ENCODE measurements at regions not wholly inside any gene's neighbourhood (a gene's known extent, or its start where the extent isn't known, plus 50 kb on each side); places are given as distances from the start of the nearest gene placed in this dataset.

DNA sequence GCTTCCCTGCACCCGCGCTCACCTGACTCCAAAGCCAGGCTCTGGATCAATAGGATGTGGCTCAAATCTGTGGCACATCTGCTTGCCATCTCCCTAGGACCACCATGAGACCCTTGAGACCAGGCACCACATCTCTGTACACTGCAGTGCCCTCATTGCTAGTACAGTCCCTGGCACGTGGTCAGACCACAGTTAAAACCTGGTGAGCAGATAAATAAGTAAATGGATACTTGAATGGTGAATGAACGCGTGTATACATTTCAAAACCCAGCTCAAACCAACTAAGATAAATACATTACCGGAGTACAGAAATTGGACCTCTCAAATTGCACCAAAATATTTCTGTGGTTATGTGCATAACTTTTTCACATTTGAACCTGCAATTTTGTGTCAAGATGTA lies 221.2 kb upstream of the IRX4 start:
- no peak for ATAC-seq
- no peak overlapping the region for H3K9ac ChIP-seq (ENCODE audit: low read length)
- CTCF ChIA-PET = no interaction called here
- no peaks in the 10 kb centered on the region for H3K9me3 ChIP-seq (ENCODE audit: control insufficient read depth in 1 of 2, insufficient read depth in 1 of 2, low read depth in 1 of 2, low read length in 2 of 2)
- intact Hi-C loops (cut with micrococcal nuclease) = no loop called here
- RAD21 ChIA-PET (ENCODE audit: low non-redundant PET in 1 of 2, low total read pairs in 2 of 2, uncharacterized antibody in 2 of 2, unreplicated experiment in 2 of 2) = no interaction called here
- no peak for DNase-seq (ENCODE audit: low read depth, low spot score)
- no peaks in the 10 kb centered on the region for H3K79me2 ChIP-seq (ENCODE audit: insufficient read depth, low read length)
- no TSS peak for BruUV-seq (replicated peaks)
- H3K27me3 ChIP-seq (ENCODE audit: insufficient read depth, low read length) = peaks cover 28% of the 10 kb centered on the region
- no peak overlapping the region for H3K4me2 ChIP-seq (ENCODE audit: low read length)
- H3K4me1 ChIP-seq (ENCODE audit: control insufficient read depth in 1 of 2, insufficient read depth in 2 of 2, low read length in 2 of 2) = no peaks in the 10 kb centered on the region
- no peak overlapping the region for H3K27ac ChIP-seq (ENCODE audit: low read depth, low read length)
- POLR2A ChIA-PET = no interaction called here
- H4K20me1 ChIP-seq (ENCODE audit: insufficient read depth) = no peaks in the 10 kb centered on the region
- TF ChIP-seq YY1 (IDR thresholded peaks at IDR 0.05; ENCODE audit: extremely low read depth, insufficient replicate concordance, low read depth, low read length) = no peak
- no peak for TF ChIP-seq CBX3 (IDR thresholded peaks at IDR 0.05; ENCODE audit: low read depth)
- H3K36me3 ChIP-seq (ENCODE audit: control insufficient read depth in 1 of 2, insufficient read depth in 2 of 2, low read length in 2 of 2) = no peaks in the 10 kb centered on the region
- no peak overlapping the region for H3K4me3 ChIP-seq (replicated peaks in 1 of 2; ENCODE audit: low read depth in 1 of 2, low read length in 2 of 2)
- H2AFZ ChIP-seq (ENCODE audit: low read depth, low read length, poor library complexity, severe bottlenecking) = no peak overlapping the region
- H3K9me2 ChIP-seq (ENCODE audit: insufficient read depth) = no peaks in the 10 kb centered on the region

- no peak for DNase-seq (ENCODE audit: low read depth, low spot score)
- ChIA-PET CTCF (no interaction called here), RAD21 (ENCODE audit: low non-redundant PET in 1 of 2, low total read pairs in 2 of 2, uncharacterized antibody in 2 of 2, unreplicated experiment in 2 of 2) (no interaction called here), POLR2A (no interaction called here)
- Histone ChIP-seq H4K20me1 (ENCODE audit: insufficient read depth) (no peaks in the 10 kb centered on the region), H3K36me3 (ENCODE audit: control insufficient read depth in 1 of 2, insufficient read depth in 2 of 2, low read length in 2 of 2) (no peaks in the 10 kb centered on the region), H3K9me2 (ENCODE audit: insufficient read depth) (no peaks in the 10 kb centered on the region), H3K4me1 (ENCODE audit: control insufficient read depth in 1 of 2, insufficient read depth in 2 of 2, low read length in 2 of 2) (no peaks in the 10 kb centered on the region), H3K9me3 (ENCODE audit: control insufficient read depth in 1 of 2, insufficient read depth in 1 of 2, low read depth in 1 of 2, low read length in 2 of 2) (no peaks in the 10 kb centered on the region), H3K9ac (ENCODE audit: low read length) (no peak overlapping the region), H3K27ac (ENCODE audit: low read depth, low read length) (no peak overlapping the region), H2AFZ (ENCODE audit: low read depth, low read length, poor library complexity, severe bottlenecking) (no peak overlapping the region), H3K27me3 (ENCODE audit: insufficient read depth, low read length) (peaks cover 28% of the 10 kb centered on the region), H3K79me2 (ENCODE audit: insufficient read depth, low read length) (no peaks in the 10 kb centered on the region), H3K4me3 (replicated peaks in 1 of 2; ENCODE audit: low read depth in 1 of 2, low read length in 2 of 2) (no peak overlapping the region), H3K4me2 (ENCODE audit: low read length) (no peak overlapping the region)
- intact Hi-C loops (cut with micrococcal nuclease) = no loop called here
- no TSS peak for BruUV-seq (replicated peaks)
- ATAC-seq = no peak
- TF ChIP-seq ZNF274 (IDR thresholded peaks at IDR 0.05; ENCODE audit: low read depth, low read length) (no peak), CTCF (IDR thresholded peaks at IDR 0.05 in 2 of 3, conservative IDR thresholded peaks at IDR 0.05 in 1 of 3; ENCODE audit: borderline replicate concordance in 1 of 3, insufficient read depth in 1 of 3, low read depth in 2 of 3, low read length in 2 of 3) (no peak), EGR1 (IDR thresholded peaks at IDR 0.05; ENCODE audit: low read depth) (no peak), CBX3 (IDR thresholded peaks at IDR 0.05; ENCODE audit: low read depth) (no peak), SIN3A (IDR thresholded peaks at IDR 0.05; ENCODE audit: low read depth) (no peak), POLR2AphosphoS5 (IDR thresholded peaks at IDR 0.05; ENCODE audit: low read depth, low read length) (no peak), ELF1 (IDR thresholded peaks at IDR 0.05; ENCODE audit: borderline replicate concordance, low read depth) (no peak), YY1 (IDR thresholded peaks at IDR 0.05; ENCODE audit: extremely low read depth, insufficient replicate concordance, low read depth, low read length) (no peak)
- TF ChIP-seq, protein P1, sequence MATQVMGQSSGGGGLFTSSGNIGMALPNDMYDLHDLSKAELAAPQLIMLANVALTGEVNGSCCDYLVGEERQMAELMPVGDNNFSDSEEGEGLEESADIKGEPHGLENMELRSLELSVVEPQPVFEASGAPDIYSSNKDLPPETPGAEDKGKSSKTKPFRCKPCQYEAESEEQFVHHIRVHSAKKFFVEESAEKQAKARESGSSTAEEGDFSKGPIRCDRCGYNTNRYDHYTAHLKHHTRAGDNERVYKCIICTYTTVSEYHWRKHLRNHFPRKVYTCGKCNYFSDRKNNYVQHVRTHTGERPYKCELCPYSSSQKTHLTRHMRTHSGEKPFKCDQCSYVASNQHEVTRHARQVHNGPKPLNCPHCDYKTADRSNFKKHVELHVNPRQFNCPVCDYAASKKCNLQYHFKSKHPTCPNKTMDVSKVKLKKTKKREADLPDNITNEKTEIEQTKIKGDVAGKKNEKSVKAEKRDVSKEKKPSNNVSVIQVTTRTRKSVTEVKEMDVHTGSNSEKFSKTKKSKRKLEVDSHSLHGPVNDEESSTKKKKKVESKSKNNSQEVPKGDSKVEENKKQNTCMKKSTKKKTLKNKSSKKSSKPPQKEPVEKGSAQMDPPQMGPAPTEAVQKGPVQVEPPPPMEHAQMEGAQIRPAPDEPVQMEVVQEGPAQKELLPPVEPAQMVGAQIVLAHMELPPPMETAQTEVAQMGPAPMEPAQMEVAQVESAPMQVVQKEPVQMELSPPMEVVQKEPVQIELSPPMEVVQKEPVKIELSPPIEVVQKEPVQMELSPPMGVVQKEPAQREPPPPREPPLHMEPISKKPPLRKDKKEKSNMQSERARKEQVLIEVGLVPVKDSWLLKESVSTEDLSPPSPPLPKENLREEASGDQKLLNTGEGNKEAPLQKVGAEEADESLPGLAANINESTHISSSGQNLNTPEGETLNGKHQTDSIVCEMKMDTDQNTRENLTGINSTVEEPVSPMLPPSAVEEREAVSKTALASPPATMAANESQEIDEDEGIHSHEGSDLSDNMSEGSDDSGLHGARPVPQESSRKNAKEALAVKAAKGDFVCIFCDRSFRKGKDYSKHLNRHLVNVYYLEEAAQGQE (IDR thresholded peaks at IDR 0.05; ENCODE audit: low read depth) = no peak
Measured at GRCh38 chr5:2102819-2103776, 220.4 kb upstream of the IRX4 start.

All from HCT116 (cell line).